GM19397 (cell line): ENCODE measurements at regions not wholly inside any gene's neighbourhood (a gene's known extent, or its start where the extent isn't known, plus 50 kb on each side); places are given as distances from the start of the nearest gene placed in this dataset.

Experiments
- ATAC-seq: cut with Tn5 transposase; IDR thresholded peaks from one replicate; pipeline ENCODE4 v1.9.1; 2021; ENCODE audit warnings: mild to moderate bottlenecking, moderate library complexity; ENCODE audit not compliant: unreplicated experiment

DNA sequence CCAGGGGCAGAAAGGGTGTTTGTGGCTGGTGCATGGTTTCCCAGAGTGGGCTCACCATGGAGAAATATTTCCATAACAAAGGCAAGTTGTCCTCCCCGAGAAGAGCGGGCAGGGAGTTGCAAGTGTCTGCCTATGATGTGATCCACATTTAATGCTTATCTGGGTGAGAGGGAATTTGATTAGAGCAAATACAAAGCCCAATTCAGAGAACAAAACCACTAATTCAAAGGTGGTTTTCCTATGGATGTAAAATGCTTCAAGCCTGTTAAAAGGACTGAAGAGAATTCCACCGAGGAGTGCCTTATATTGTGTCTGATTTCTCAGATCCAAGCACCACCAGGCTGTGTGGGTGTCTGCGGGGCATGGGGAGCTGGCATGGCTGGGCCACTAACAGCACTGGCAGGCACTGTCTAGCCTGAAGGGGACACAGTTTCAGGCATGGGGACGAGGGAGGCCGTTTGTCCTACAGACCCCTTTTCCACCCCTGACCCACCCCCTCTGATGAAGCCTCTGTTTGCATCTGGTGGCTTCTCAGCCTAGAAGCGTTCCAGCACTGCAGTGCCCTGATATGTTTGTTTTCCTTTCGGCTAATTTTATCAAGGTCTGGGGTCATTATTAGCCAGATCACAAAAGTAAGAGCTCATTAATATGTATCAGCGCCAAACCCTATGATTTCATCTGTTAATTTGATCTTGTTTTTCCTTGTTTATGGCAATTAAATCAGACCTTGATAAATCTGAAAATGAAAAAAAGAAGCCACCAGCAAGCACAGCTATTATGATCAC lies 357.3 kb downstream of the HRH4 start:
- no peak for ATAC-seq

DNA sequence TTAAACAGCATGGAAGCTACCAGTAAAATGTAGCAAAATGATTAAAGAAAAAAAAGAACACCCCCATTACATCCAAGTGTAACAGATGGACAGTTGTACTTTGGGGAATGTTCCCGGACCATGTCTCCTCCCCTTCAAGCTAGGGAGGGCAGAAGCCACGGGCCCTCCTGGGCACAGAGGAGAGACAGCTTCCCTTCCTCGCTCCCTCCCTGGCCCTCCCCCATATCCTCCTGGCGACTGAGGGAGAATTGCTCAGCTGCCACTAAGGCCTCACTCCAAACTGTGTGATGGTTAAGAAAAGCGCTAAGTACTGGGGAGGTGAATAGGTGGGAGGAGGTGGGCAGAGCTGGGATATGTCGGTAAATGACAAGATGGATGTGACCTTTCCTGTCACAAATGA lies 358.0 kb downstream of the HRH4 start:
- no peak for ATAC-seq

DNA sequence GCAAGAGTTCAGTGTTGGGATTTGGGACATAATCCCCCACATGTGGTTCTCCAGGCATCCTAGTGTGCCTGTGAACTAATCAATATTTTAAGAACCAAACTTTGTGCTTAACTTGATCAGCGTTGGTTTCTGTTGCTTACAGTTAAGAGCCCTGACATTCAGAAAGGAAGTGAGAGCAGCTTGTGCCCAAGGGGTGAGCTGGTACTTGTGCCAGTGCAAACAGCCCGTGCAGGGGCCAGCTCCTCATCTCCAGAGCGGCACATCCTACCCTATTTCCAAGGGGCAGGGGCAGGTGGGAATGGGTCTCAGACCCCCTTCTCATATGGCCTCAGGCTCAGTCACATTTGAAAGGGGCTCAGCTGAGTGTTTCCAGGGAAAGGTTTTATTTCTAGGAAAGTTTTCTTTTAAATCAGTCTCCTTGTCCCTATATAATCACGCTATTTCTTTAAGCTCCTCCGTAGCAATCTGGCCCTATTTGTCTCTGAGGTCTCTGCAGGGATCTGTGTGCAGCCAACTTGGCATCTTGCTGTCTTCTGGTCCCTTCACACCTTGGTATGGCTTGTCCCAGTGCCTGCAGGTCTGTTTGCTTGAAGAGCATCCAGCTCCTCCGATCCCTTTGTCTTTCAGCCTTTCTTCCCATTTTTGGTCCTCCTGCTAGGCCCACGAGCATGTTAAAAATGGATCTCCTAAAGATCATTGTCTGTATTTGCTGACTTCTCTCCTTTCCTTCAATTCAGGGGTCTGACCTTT lies 358.9 kb downstream of the HRH4 start:
- no peak for ATAC-seq

DNA sequence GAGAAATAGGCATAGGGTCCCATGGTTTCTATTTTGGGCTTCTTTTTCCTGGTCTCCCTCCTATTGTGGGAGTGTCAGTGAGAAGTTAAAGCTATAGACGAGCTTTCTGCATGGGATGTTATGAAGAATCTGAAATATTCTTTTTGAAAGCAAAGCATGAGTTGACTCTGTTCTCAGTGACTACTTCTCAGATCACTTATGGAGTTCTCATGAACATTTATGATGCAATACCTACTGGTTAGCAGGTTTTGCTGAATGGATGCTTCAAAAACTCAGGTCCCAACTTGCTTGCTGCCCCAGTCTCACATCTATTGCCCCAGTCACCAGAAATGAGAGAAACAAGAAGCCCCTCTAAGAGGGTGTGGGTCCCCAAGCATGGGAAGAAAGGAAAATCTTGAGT lies 365.0 kb downstream of the HRH4 start:
- no peak for ATAC-seq

DNA sequence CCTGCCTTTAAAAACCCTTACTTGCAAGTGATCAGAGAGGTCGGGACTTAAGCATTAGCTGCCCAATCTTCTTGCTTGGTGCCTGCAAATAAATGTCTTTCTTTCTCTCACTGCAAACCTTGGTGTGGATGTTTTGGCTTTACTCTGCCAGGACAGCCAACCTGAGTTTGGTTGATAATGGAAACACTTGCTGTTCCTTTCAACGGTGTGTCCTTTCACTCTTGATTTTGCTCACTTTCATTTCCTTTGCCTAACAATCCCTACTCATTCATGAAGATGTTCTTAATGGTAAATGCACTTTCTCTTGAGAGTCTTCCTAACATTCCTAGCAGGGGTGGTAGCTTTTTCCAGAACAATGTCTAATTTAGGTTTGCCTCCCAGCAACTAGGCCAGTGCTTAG lies 366.2 kb downstream of the HRH4 start:
- no peak for ATAC-seq

DNA sequence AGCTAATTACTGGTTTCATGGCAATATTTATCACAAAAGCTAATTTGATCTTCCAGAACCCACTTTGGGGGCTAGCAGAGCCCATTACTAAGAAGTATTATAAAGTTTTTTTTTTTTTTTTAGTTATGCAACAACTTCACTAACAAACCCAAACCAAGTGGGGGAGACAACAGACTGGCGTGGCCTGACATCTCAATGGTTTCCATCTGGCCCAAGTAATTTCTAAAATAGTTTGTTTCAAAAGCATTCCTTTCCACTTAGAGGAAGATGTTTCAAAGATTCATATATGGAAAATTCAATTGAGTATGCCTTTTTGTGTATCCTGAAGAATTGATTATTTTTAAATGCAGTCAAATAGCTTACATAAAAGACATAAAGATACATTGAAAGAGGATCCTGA lies 367.1 kb downstream of the HRH4 start:
- ATAC-seq: no peak

DNA sequence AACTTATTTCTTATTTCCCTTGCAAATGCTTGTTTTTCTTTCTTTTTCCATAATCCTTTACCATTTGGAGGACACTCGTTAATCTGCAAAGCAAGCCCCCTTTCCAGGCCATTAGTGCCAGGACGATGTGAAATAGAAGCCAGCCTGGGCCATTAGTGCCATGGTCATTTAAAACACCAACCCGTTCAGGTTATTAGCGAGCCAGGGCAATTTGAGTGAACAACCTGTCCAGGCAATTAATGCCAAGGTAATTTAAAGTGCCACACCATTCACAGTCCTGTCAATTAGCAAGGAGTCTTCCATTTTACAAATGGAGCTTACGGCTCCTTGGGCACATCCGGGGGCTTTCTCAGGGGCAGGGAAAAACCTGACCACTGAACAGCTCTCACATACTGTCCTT lies 370.6 kb downstream of the HRH4 start:
- no peak for ATAC-seq

DNA sequence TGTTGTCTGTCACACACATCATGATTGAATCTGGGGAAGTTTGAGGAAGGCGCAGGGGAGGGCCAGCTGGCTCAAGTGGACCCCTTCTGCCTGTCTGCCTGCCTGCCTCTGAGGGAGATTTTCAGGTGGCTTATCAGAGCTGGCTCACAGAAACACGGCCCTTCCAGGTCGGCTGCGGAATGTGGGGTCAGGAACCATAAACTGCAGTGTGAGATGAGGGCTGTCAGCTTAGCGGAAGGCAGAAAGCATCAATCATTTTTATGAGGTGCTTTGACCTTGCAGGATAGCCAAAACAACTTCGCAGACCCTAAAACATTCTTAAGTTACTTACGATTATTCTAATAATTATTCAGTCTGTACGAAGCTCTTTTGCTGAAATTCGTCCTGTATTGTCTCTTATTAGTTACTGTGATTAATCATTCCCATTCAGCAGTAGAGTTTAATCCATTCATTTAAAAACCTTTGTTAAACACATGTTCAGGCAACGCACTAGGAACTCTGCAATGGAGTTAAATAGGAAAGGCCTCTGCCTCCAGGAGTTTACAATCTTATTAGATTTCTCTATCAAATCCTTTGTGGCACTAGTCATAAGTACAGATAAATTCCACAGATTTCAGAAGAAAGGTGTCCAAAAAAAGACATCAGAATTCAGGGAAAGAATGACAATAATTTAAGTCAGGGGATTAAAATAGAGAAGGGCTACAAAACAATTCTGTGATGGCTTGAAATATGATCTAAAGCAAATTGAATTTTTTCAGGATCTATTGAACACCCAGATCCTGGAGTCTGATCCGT lies 371.6 kb downstream of the HRH4 start:
- ATAC-seq: no peak

DNA sequence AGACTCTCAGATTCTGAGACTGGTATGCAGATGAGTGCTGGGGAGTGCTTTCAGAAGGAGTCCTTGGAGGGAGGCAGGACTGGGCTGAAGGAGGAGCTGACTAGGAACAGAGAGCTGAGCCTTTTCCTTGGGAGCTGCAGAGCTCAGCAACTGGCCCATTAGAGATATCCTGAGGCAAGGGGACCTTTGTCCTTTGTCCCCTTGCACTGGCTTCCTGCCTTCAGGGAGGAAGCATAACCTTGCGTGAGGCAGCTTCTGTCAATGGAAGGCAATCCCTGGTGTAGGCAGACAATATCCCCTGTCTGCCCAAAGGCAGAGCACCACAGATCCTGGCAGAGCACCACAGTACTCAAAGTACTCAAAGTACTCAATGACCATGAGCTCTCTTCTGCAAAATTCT lies 375.3 kb downstream of the HRH4 start:
- ATAC-seq: no peak

DNA sequence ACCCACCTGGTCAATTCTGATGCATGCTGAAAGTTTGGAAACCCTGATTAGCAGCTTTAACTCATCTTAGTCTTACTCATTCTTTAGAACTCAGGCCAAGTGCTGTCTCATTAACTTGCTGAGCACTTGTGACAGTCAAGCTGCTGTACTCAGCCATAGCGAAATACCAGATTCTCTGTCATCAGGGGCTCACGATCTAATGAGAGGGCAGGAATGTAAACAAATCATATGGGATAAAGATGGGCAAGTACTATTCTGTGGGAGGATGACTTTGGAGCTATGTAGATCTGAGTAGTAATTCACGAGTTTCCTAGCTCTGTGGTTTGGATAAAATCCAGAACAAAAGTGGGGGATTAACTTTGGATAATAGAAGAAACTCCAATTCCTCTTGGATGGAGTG lies 376.6 kb downstream of the HRH4 start:
- ATAC-seq: no peak

DNA sequence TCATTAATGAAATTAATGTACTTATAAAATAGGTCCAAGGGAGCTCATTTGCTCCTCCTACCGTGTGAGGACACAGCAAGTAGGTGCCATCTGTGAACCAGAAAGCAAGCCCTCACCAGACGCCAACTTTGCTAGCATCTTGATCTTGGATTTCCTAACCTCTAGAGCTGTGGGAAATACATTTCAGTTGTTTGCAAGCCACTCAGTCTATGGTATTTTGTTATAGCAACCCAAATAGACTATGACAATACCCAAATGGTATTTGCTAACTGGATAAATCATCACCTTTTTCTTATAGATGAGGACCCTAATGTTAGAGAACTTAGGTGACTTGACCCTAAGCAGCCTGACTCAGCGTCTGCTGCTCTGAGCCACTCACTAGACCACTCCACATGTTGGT lies 379.6 kb downstream of the HRH4 start:
- ATAC-seq: no peak

DNA sequence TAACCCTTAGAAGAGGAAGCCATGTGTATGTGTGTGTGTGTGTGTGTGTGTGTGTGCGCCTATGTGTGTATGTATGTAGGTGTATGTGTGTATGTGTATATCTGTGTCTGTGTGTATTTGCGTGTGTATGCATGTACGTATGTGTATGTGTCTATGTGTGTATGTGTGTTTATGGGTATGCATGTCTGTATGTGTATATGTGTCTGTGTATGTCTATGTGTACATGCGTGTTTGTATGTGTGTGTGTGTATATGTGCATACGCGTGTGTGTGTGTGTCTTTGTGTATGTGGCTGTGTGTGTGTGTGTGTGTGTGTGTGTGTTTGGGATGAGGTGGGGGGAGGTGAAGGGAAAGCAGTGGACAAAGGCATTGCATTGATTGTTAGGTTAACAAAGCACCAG lies 380.2 kb downstream of the HRH4 start:
- ATAC-seq: no peak

DNA sequence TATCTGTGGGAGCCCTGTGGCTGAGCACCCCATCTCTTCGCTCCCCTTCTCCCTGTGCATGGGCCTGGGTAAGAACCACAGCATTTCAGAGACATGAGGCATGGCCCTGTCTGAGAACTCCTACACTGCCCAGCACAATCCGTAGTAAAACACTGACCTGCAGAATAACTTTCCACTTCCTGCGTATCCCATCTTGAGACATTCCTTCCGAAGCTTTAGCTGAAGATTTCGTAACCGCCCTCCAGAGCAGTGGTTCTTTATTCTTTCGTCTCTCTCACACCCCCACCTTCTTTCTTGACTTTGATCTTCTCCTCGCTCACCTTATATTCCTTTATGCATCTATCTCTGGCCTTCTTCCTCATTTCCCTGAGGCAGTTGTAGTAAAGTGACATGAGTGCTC lies 381.1 kb downstream of the HRH4 start:
- no peak for ATAC-seq

DNA sequence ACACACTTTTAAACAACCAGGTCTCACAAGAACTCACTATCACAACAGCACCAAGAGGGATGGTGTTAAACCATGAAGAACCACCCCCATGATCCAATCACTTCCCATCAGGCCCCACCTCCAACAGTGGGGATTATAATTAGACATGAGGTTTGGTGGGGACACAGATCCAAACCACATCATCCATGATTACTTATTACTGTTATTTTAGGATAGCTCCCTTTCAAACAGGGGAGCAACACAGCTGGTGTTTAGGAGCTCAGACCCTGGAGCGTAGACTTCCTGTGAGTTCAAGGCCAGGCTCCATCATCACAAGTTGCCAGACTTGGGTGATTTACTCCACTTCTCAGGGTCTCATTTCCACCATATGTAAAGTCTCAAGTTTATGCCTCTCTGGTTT lies 382.7 kb downstream of the HRH4 start:
- no peak for ATAC-seq

DNA sequence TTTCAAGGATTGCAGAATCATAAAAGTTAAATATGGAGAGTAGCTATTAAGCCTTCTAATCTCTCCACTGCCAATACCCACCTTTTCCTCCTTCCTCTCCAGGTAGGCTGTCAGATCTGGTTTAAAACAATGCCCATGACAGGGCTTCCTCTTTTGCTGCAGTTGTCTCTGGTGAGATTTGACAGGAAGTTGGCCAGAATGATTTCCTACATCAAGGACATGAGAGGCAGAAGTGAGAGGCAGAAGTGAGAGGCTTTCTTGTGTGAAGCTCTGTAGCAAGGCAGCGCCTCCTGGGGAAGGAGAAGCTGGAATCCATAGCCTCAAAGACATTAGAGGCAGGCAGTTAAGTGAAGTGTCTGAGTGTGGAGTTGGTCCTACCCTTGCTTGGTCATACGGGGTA lies 385.7 kb downstream of the HRH4 start:
- no peak for ATAC-seq

DNA sequence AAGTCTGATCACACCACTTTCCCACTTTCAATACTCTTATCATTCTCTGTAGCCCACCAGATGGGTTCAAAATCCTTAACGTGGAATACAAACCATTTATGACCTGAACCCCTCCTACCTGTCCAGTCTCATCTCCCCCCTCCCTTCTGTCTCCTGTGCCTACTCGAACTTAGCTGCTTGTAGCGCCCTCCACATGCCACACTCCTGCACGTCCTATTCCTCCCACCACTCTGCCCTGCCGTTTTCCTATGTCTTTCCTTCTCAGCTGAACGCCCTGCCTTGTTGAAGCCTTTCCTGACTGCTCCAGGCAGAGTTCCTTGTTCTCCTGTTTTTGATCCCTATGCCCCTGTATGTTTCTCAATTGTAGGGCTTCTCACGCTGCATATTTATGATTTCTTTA lies 390.1 kb downstream of the HRH4 start:
- ATAC-seq: no peak

DNA sequence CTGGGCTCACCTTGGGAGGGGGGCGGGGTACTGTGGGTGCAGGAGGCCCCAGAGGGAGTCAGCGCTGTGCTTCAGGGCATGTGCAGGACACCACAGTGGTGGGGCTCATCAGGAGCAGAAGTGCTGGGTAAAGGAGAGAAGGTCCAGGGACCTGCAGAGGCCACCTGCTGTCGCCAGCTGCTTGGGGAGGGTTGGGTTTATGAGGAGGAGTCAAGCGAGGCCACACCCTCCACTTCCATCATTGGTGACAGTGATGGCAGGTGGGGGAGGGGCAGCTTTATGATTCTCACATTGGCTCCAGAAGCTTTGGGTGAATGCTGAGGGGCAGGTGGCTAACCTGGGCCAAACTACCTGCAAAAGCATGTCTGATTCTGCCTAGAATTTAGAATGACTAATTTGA lies 392.6 kb downstream of the HRH4 start:
- ATAC-seq: no peak

DNA sequence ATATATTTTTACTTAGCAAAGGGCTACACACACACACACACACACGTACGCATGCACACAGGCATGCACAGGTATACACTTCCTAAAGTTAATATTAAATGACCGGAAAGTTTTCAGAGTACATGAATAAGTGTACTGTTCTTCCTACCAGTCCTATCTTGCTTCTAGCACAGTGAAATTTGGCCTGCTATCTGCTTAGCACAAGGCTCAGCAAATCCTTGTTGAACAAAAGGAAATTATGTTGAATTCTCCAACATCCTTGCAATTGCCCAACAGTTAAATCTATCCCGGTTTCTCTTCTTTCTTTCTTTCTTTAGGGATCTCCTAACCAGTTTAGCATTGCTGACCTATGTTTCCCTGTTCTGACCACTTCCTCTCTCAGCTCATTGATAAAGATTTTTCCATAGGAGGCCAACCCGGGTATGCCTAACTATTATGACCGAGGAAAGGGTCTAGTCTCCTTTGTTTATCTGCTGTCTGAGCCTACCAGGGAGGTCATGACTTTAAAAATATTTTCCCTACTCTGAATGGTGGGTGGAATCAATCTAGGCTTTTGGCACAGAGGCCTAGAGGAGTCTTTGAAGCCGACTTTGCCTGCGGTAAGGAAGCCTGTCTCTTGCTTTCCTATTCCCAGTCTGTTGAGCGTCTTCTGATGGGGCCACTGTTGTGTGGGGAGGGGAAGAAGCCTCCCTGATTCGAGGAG lies 400.7 kb downstream of the HRH4 start:
- ATAC-seq: no peak

DNA sequence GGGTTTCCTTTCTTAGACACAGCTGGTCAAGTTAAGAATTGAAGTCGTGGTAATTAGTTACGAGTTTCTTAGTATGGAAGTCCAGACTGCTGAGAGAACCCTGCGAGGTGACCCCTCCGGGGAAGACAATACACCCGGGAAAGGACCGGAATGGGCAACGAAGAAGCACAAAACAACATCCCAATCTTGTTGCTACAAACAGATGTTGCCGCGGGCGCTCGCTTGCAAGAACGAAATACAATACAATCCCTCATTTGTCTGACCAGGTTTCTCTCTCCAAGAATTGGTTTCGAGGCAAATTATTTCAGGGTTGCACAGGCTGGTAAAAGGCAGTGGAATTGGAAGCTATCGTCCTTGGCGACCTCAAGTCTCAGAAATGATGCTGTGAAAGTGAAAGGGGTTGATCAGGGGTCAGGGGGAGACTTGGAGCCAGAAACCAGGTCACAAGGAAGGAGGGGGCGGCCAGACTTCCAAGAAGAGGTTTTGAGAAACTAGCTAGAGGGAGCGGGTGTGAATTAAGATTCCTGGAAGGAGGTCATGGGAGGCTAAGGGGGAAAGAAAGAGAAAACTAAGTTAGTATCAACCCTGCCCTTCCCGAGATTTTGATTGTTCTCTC lies 401.9 kb downstream of the HRH4 start:
- no peak for ATAC-seq

DNA sequence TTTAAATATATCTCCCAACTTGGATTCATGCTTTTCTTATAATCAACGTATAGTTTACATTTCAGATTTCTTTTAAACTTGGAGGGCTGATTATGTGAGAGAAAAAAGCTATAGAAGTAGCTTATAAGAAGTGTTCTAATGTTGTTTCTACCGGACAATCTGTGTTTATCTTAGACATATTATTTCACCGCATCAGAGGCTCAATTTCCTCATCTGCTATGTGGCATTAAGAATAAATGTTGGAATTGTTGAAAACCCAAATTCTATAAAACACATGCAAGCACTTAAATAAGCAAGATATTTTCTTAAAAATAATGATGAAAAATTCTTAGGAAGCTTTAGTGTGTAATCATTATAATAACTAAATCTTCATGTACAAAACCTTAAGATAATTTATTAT lies 407.9 kb downstream of the HRH4 start:
- no peak for ATAC-seq

DNA sequence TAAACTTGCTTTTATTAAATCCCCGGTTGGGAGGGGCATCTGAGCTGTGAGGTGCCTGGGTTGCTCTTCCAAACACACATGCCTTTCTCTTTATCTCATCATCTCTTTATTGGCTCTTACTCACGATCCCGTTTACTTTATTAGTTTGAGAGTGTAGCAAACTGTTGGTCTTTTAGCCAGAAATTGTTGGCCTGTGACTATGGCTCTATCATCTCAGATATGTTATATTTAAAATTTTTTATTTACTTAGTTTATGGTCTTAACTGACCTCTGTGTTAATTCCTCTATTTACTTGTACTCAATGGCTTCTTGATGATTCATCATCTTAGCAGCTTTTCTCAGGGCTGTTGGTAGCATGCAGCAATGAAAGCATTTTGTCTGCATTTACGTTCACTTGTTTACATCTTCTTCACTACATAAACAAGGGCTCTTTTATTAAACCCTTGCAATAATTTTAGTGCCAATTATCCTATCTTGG lies 408.4 kb downstream of the HRH4 start:
- no peak for ATAC-seq
